PC-9 (cell line): ENCODE measurements at regions not wholly inside any gene's neighbourhood (a gene's known extent, or its start where the extent isn't known, plus 50 kb on each side); places are given as distances from the start of the nearest gene placed in this dataset.

Experiments
- BruUV-seq: library from RNA; stranded (reverse); fragments of 400-500 nt; replicated peaks from 2 replicates; lab custom pipeline; 2021; lab: Mats Ljungman, UMichigan
- CTCF ChIA-PET: fragments of 300-600 bp; sonication (Branson Sonifier 250); formaldehyde crosslinking; loops from one replicate; lab custom pipeline; 2022; ENCODE audit warnings: antibody characterized with exemption; lab: Charles Lee
- POLR2A ChIA-PET: fragments of 300-600 bp; sonication (Branson Sonifier 250); formaldehyde crosslinking; loops from one replicate; lab custom pipeline; 2022; ENCODE audit warnings: antibody characterized with exemption; ENCODE audit not compliant: unreplicated experiment; lab: Charles Lee
- DNase-seq, 2 experiments: peaks; one replicate each; pipeline versions ENCODE4 v3.0.0 to v3.0.0-alpha.2; 2015 to 2022; ENCODE audit warnings: mixed read lengths in 1 of 2
- H2AFZ ChIP-seq: fragments of 200-600 bp; sonication (generic); 2 replicates; pipeline ENCODE4 v1.8.1; 2017; ENCODE audit warnings: antibody characterized with exemption
- H3F3A ChIP-seq: fragments of 200-600 bp; sonication (generic); 2 replicates; pipeline ENCODE4 v1.8.1; 2017; ENCODE audit warnings: antibody characterized with exemption, mild to moderate bottlenecking, low read depth; ENCODE audit not compliant: insufficient read depth
- H3K27ac ChIP-seq: fragments of 200-600 bp; sonication (generic); 2 replicates; pipeline ENCODE4 v1.6.1; 2016; ENCODE audit warnings: mixed run types
- H3K27me3 ChIP-seq: fragments of 200-600 bp; sonication (generic); 2 replicates; pipeline ENCODE4 v1.6.1; 2016; ENCODE audit warnings: low read depth, mixed run types; ENCODE audit not compliant: insufficient read depth
- H3K36me3 ChIP-seq: fragments of 200-600 bp; sonication (generic); 2 replicates; pipeline ENCODE4 v1.6.1; 2016; ENCODE audit warnings: low read depth, mixed run types
- H3K4me1 ChIP-seq: fragments of 200-600 bp; sonication (generic); replicated peaks from 2 replicates; pipeline ENCODE4 v1.6.1; 2016; ENCODE audit warnings: mixed run types; ENCODE audit not compliant: insufficient read depth
- H3K4me2 ChIP-seq: fragments of 200-600 bp; sonication (generic); 2 replicates; pipeline ENCODE4 v1.6.1; 2017; ENCODE audit warnings: mixed run types
- H3K4me3 ChIP-seq: fragments of 200-600 bp; sonication (generic); 2 replicates; pipeline ENCODE4 v1.6.1; 2016; ENCODE audit warnings: mixed run types
- H3K79me2 ChIP-seq: fragments of 200-600 bp; sonication (generic); 2 replicates; pipeline ENCODE4 v1.6.1; 2017; ENCODE audit warnings: low read depth, mixed run types
- H3K9me2 ChIP-seq: fragments of 200-600 bp; sonication (generic); 2 replicates; pipeline ENCODE4 v1.8.1; 2017; ENCODE audit warnings: mild to moderate bottlenecking; ENCODE audit not compliant: insufficient read depth
- H3K9me3 ChIP-seq: fragments of 200-600 bp; sonication (generic); 2 replicates; pipeline ENCODE4 v1.8.1; 2016; ENCODE audit warnings: low read depth; ENCODE audit not compliant: insufficient read depth
- H4K20me1 ChIP-seq: fragments of 200-600 bp; sonication (generic); 2 replicates; pipeline ENCODE4 v1.8.1; 2017; ENCODE audit not compliant: insufficient read depth
- EZH2 ChIP-seq: fragments of 200-600 bp; sonication (generic); IDR thresholded peaks from 2 replicates; pipeline ENCODE4 v1.8.0; 2017; ENCODE audit warnings: antibody characterized with exemption, low read depth
- intact Hi-C: fragments of 100-400 bp; cut with micrococcal nuclease; formaldehyde crosslinking; loops from one replicate; pipeline ENCODE4 v1.10.0; 2022; ENCODE audit not compliant: unreplicated experiment
- TF ChIP-seq, protein P1 (sequence below): fragments of 200-600 bp; sonication (generic); conservative IDR thresholded peaks from 2 replicates; pipeline ENCODE4 v1.6.1; 2017; ENCODE audit warnings: mixed run types, antibody characterized with exemption, mild to moderate bottlenecking, moderate library complexity

DNA sequence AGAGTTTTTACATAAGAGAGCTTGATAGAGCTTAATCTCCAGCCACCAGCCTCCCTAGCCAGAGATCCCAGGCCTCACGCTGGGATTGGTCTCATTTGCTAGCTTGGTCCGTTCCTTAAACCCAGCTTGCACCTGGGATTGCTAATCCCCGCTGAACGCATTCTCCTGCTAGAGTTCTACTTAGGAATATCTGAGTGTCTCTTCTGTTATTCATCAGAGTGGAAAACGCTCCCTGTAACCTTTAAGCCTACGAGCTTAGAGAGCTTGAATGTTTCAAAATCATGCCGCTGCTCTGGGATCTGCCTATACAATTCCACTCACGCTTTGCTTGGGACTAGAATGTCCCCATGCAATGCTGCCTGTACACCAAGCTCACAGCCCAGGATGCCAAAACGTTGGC is 201.8 kb downstream of the NSG2 start:
- no peaks in the 10 kb centered on the region for H3K36me3 ChIP-seq
- H3K27ac ChIP-seq, result no peak overlapping the region
- POLR2A ChIA-PET, result no interaction called here
- H3K4me2 ChIP-seq, result no peak overlapping the region
- intact Hi-C loops, result no loop called here
- H3K79me2 ChIP-seq, result no peaks in the 10 kb centered on the region
- CTCF ChIA-PET, result no interaction called here
- TF ChIP-seq EZH2, result no peak
- TF ChIP-seq, protein P1, sequence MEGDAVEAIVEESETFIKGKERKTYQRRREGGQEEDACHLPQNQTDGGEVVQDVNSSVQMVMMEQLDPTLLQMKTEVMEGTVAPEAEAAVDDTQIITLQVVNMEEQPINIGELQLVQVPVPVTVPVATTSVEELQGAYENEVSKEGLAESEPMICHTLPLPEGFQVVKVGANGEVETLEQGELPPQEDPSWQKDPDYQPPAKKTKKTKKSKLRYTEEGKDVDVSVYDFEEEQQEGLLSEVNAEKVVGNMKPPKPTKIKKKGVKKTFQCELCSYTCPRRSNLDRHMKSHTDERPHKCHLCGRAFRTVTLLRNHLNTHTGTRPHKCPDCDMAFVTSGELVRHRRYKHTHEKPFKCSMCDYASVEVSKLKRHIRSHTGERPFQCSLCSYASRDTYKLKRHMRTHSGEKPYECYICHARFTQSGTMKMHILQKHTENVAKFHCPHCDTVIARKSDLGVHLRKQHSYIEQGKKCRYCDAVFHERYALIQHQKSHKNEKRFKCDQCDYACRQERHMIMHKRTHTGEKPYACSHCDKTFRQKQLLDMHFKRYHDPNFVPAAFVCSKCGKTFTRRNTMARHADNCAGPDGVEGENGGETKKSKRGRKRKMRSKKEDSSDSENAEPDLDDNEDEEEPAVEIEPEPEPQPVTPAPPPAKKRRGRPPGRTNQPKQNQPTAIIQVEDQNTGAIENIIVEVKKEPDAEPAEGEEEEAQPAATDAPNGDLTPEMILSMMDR, result no peak
- H3K27me3 ChIP-seq, result peaks cover 65% of the 10 kb centered on the region
- H3K9me2 ChIP-seq, result no peaks in the 10 kb centered on the region
- no peaks in the 10 kb centered on the region for H3K9me3 ChIP-seq
- no peaks in the 10 kb centered on the region for H4K20me1 ChIP-seq
- H2AFZ ChIP-seq, result no peak overlapping the region
- no peak for DNase-seq
- H3K4me3 ChIP-seq, result no peak overlapping the region
- no peaks in the 10 kb centered on the region for H3K4me1 ChIP-seq
- no peaks in the 10 kb centered on the region for H3F3A ChIP-seq
- no TSS peak for BruUV-seq

DNA sequence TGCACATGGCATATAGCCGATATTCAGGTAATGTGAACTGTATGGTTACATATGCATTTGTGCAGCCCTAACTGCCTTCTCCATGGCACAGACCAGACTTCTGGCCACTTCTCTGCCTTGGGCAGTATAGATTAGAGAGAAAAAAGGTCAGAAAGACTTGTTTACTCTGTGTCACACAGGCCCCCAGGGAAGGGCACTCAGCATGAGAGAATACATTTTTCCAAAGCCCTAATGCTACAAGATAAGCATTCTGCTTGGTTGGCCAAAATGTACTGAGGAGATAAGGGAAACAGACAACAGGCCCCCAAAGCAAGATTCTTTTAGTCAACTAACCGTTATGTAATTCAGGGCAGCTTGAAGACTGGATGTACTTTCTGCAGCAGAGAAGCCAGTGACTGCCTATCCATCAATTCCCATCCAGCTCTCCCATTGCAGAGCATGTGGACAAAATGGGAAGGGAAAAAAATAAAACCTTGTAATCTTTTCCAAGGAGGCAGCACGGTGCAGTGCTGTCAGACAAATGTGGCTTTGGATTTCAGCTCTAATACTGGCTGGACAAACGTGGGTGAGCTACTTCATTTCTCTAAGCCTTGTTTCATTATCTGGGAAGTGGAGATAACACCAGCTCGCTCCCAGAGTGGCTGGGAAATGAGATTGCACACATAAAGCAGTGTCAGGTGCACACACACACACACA is 205.9 kb downstream of the NSG2 start:
- no peak for DNase-seq
- Histone ChIP-seq H2AFZ (no peak overlapping the region), H3K27me3 (peaks cover 31% of the 10 kb centered on the region), H3K9me2 (no peaks in the 10 kb centered on the region), H3K4me3 (no peak overlapping the region), H4K20me1 (no peaks in the 10 kb centered on the region), H3K27ac (no peak overlapping the region), H3K4me1 (no peaks in the 10 kb centered on the region), H3K79me2 (no peaks in the 10 kb centered on the region), H3K36me3 (no peaks in the 10 kb centered on the region), H3K4me2 (no peak overlapping the region), H3F3A (no peaks in the 10 kb centered on the region), H3K9me3 (no peaks in the 10 kb centered on the region)
- ChIA-PET POLR2A (no interaction called here), CTCF (no interaction called here)
- intact Hi-C loops, result no loop called here
- BruUV-seq, result no TSS peak
- TF ChIP-seq, protein P1, result no peak
- TF ChIP-seq EZH2, result no peak

DNA sequence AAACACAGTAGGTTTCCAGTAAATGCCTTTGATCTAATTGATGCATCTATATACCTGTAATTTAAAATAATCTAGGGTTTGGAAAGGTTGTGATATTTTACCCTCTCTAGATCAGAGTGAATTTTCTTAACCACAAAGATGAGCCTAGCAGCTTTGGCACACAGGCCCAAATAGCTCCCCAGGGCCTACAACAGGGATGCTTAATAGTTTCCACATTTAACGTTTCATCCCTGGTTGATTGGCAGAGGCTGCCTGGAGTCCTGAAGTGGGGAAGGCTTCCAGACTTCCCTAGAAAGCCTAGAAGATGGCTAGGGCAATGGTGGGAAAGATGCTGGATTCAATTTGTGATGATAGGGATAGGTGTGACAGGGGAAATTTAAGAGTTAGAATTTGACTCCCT is 206.6 kb downstream of the NSG2 start:
- DNase-seq, result no peak
- CTCF ChIA-PET, result no interaction called here
- BruUV-seq, result no TSS peak
- H3K79me2 ChIP-seq, result no peaks in the 10 kb centered on the region
- H2AFZ ChIP-seq, result no peak overlapping the region
- H3K4me3 ChIP-seq, result no peak overlapping the region
- no peak overlapping the region for H3K4me2 ChIP-seq
- TF ChIP-seq, protein P1, result no peak
- TF ChIP-seq EZH2, result no peak
- peaks cover 27% of the 10 kb centered on the region for H3K27me3 ChIP-seq
- POLR2A ChIA-PET, result no interaction called here
- H3K9me3 ChIP-seq, result no peaks in the 10 kb centered on the region
- H3K9me2 ChIP-seq, result no peaks in the 10 kb centered on the region
- no peaks in the 10 kb centered on the region for H3K36me3 ChIP-seq
- intact Hi-C loops, result no loop called here
- no peaks in the 10 kb centered on the region for H3K4me1 ChIP-seq
- H3K27ac ChIP-seq, result no peak overlapping the region
- no peaks in the 10 kb centered on the region for H3F3A ChIP-seq
- no peaks in the 10 kb centered on the region for H4K20me1 ChIP-seq
